Left ventricle myocardium inferior (tissue), 1 donor: ENCODE measurements at regions not wholly inside any gene's neighbourhood (a gene's known extent, or its start where the extent isn't known, plus 50 kb on each side); places are given as distances from the start of the nearest gene placed in this dataset.

ENCODE experiments used
- DNase-seq: peaks from one replicate; pipeline ENCODE4 v3.0.0-alpha.2; 2020
- H3K27ac ChIP-seq: fragments of 200-600 bp; replicated peaks from 2 replicates; pipeline ENCODE4 v1.8.0; 2021
- H3K27me3 ChIP-seq: fragments of 200-600 bp; 2 replicates; pipeline ENCODE4 v1.8.0; 2021; ENCODE audit warnings: low read depth
- H3K36me3 ChIP-seq: fragments of 200-600 bp; 2 replicates; pipeline ENCODE4 v1.8.0; 2021
- H3K4me1 ChIP-seq: fragments of 200-600 bp; 2 replicates; pipeline ENCODE4 v1.8.0; 2021
- H3K4me3 ChIP-seq: fragments of 200-600 bp; 2 replicates; pipeline ENCODE4 v1.8.0; 2021; ENCODE audit warnings: mild to moderate bottlenecking, moderate library complexity
- H3K9me3 ChIP-seq: fragments of 200-600 bp; replicated peaks from 2 replicates; pipeline ENCODE4 v1.8.0; 2021
- CTCF ChIP-seq: fragments of 200-600 bp; IDR thresholded peaks from 2 replicates; pipeline ENCODE4 v1.8.0; 2021; ENCODE audit warnings: antibody characterized with exemption, mild to moderate bottlenecking, borderline replicate concordance
- intact Hi-C: fragments of 100-400 bp; cut with micrococcal nuclease; formaldehyde crosslinking; loops from one replicate; pipeline ENCODE4 v1.11.0; 2022
- donor health status: DM: no; HTN: yes; CAD: no; lungs with severe emphysema.

- intact Hi-C loops: no loop called here
- H3K4me3 ChIP-seq: no peak overlapping the region
Observed at GRCh38 chr7:42596737-42597136, 315.1 kb downstream of the C7orf25 start.

GRCh38 chr7:42593860-42594259 lies 318.0 kb downstream of the C7orf25 start:
- H3K36me3 ChIP-seq: no peaks in the 10 kb centered on the region
- H3K4me3 ChIP-seq: no peak overlapping the region
- no peak for TF ChIP-seq CTCF
- no peak overlapping the region for H3K27ac ChIP-seq
- H3K9me3 ChIP-seq: peaks cover 13% of the 10 kb centered on the region
- intact Hi-C loops: no loop called here
- no peak for DNase-seq
- H3K27me3 ChIP-seq: no peaks in the 10 kb centered on the region
- H3K4me1 ChIP-seq: no peaks in the 10 kb centered on the region

More at GRCh38 chr7:42596737-42597136, 315.1 kb downstream of the C7orf25 start:
- Histone ChIP-seq H3K27ac (no peak overlapping the region), H3K27me3 (no peaks in the 10 kb centered on the region), H3K4me1 (no peaks in the 10 kb centered on the region), H3K9me3 (peaks cover 16% of the 10 kb centered on the region), H3K36me3 (no peaks in the 10 kb centered on the region)
- no peak for TF ChIP-seq CTCF
- DNase-seq: no peak

GRCh38 chr7:42590771-42591310 lies 321.0 kb downstream of the C7orf25 start:
- H3K4me3 ChIP-seq: no peak overlapping the region
- no peak for DNase-seq
- peaks cover 21% of the 10 kb centered on the region for H3K9me3 ChIP-seq
- no peaks in the 10 kb centered on the region for H3K27me3 ChIP-seq
- H3K36me3 ChIP-seq: no peaks in the 10 kb centered on the region
- no peaks in the 10 kb centered on the region for H3K4me1 ChIP-seq
- no peak overlapping the region for H3K27ac ChIP-seq
- TF ChIP-seq CTCF: no peak
- intact Hi-C loops: no loop called here

- DNase-seq: no peak
- Histone ChIP-seq H3K36me3 (no peaks in the 10 kb centered on the region), H3K4me1 (no peaks in the 10 kb centered on the region), H3K4me3 (no peak overlapping the region), H3K27me3 (no peaks in the 10 kb centered on the region), H3K27ac (no peak overlapping the region), H3K9me3 (peaks cover 38% of the 10 kb centered on the region)
- intact Hi-C loops: no loop called here
- TF ChIP-seq CTCF: no peak
Observed at GRCh38 chr7:42588876-42589275, 323.0 kb downstream of the C7orf25 start.

GRCh38 chr7:42587806-42588205 lies 324.1 kb downstream of the C7orf25 start:
- Histone ChIP-seq H3K4me1 (no peaks in the 10 kb centered on the region), H3K4me3 (no peak overlapping the region), H3K9me3 (peaks cover 37% of the 10 kb centered on the region), H3K36me3 (no peaks in the 10 kb centered on the region), H3K27me3 (no peaks in the 10 kb centered on the region), H3K27ac (no peak overlapping the region)
- TF ChIP-seq CTCF: no peak
- DNase-seq: no peak
- intact Hi-C loops: no loop called here
